ENCODE measurements at regions not wholly inside any gene's neighbourhood (a gene's known extent, or its start where the extent isn't known, plus 50 kb on each side); places are given as distances from the start of the nearest gene placed in this dataset.

DNA sequence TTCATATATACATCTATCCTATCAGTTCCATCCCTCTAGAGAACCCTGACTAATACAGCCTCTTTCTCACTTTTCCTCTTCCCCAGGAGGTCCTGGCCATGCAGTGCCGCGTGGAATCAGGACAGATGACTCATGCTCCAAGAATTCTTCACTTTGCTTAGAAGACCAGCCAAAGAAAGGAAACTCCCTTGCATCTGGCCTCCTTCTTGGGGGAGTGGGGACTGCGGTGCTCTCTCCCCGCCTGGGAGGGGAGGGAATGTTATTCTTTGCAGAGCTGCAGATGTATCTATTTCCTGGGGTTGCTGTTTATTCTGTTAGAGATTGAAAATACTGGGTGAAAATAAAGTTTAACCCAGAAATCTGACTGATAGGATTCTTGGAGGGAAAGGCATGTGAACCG is 111.5 kb upstream of the SH3BP4 start (continued):
- TF ChIP-seq, protein P1, sequence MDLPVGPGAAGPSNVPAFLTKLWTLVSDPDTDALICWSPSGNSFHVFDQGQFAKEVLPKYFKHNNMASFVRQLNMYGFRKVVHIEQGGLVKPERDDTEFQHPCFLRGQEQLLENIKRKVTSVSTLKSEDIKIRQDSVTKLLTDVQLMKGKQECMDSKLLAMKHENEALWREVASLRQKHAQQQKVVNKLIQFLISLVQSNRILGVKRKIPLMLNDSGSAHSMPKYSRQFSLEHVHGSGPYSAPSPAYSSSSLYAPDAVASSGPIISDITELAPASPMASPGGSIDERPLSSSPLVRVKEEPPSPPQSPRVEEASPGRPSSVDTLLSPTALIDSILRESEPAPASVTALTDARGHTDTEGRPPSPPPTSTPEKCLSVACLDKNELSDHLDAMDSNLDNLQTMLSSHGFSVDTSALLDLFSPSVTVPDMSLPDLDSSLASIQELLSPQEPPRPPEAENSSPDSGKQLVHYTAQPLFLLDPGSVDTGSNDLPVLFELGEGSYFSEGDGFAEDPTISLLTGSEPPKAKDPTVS (IDR thresholded peaks at IDR 0.05; ENCODE audit: low read depth, low read length), result no peak
- no peak for TF ChIP-seq SIN3A (IDR thresholded peaks at IDR 0.05; ENCODE audit: low read depth, low read length)
- no peak for TF ChIP-seq PML (IDR thresholded peaks at IDR 0.05; ENCODE audit: low read length)
- TF ChIP-seq KDM1A (IDR thresholded peaks at IDR 0.05; ENCODE audit: borderline replicate concordance), result no peak
- TF ChIP-seq, protein P2, sequence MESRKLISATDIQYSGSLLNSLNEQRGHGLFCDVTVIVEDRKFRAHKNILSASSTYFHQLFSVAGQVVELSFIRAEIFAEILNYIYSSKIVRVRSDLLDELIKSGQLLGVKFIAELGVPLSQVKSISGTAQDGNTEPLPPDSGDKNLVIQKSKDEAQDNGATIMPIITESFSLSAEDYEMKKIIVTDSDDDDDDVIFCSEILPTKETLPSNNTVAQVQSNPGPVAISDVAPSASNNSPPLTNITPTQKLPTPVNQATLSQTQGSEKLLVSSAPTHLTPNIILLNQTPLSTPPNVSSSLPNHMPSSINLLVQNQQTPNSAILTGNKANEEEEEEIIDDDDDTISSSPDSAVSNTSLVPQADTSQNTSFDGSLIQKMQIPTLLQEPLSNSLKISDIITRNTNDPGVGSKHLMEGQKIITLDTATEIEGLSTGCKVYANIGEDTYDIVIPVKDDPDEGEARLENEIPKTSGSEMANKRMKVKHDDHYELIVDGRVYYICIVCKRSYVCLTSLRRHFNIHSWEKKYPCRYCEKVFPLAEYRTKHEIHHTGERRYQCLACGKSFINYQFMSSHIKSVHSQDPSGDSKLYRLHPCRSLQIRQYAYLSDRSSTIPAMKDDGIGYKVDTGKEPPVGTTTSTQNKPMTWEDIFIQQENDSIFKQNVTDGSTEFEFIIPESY (IDR thresholded peaks at IDR 0.05), result no peak
- no peak for TF ChIP-seq MXI1 (IDR thresholded peaks at IDR 0.05; ENCODE audit: low read depth, low read length)
- no peak for TF ChIP-seq STAT1 (conservative IDR thresholded peaks at IDR 0.05)
- TF ChIP-seq CBX5 (IDR thresholded peaks at IDR 0.05; ENCODE audit: low read depth), result no peak

DNA sequence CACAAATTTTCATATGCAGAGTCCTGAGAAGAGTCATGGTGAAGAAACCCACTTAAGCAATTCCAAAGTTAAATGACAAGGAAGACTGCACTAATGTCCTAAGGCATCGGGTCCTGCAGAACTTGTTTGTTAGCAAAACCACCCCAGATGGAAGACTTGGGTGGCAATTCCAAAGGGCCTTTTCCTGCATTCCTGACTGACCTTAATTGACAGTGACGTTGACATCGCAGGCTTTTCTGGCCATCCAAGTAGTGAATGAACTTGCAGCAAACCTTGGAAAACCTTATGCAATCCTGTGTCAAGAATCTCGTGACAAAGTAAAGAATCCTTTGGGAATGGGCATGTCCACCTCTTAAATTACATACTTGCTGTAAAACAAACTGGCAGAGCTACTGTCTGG is 112.5 kb upstream of the SH3BP4 start:
- Histone ChIP-seq H3K4me1 (ENCODE audit: control insufficient read depth, insufficient read depth, low read length) (no peaks in the 10 kb centered on the region), H3K9ac (ENCODE audit: control insufficient read depth, insufficient read depth, low read length) (no peak overlapping the region), H3K4me3 (no peak overlapping the region), H3K36me3 (ENCODE audit: control insufficient read depth in 2 of 2, insufficient read depth in 2 of 2, low read length in 1 of 2) (no peaks in the 10 kb centered on the region), H3K27me3 (replicated peaks in 1 of 2; ENCODE audit: control insufficient read depth in 2 of 2, insufficient read depth in 2 of 2, low read length in 1 of 2) (no peaks in the 10 kb centered on the region), H3K9me3 (replicated peaks; ENCODE audit: control insufficient read depth, insufficient read depth, low read length) (no peaks in the 10 kb centered on the region), H4K20me1 (ENCODE audit: control insufficient read depth, insufficient read depth) (no peaks in the 10 kb centered on the region), H2AFZ (ENCODE audit: control insufficient read depth, low read depth, low read length) (no peak overlapping the region), H3K27ac (ENCODE audit: control insufficient read depth, insufficient read depth) (no peak overlapping the region), H3K4me2 (ENCODE audit: control insufficient read depth, insufficient read depth) (no peak overlapping the region), H3K79me2 (ENCODE audit: control insufficient read depth, insufficient read depth, low read length) (no peaks in the 10 kb centered on the region)
- FAIRE-seq (no peak), DNase-seq (ENCODE audit: low read depth, low spot score) (no peak), ATAC-seq (no peak)
- SMC1A ChIA-PET (ENCODE audit: uncharacterized antibody, unreplicated experiment), result no interaction called here
- WGBS (ENCODE audit: insufficient coverage, insufficient replicate concordance, low lambda C conversion rate, missing lambda C conversion rate), result 47% methylated on average over 4 of the region's 4 CpGs
- CTCF ChIA-PET, result no interaction called here
- RAD21 ChIA-PET (ENCODE audit: unreplicated experiment), result no interaction called here
- POLR2A ChIA-PET, result no interaction called here
- TF ChIP-seq LARP7 (IDR thresholded peaks at IDR 0.05) (no peak), SREBF1 (IDR thresholded peaks at IDR 0.05; ENCODE audit: low read length) (no peak)
- TF ChIP-seq, protein P2 (IDR thresholded peaks at IDR 0.05), result no peak
- TF ChIP-seq, protein P3, sequence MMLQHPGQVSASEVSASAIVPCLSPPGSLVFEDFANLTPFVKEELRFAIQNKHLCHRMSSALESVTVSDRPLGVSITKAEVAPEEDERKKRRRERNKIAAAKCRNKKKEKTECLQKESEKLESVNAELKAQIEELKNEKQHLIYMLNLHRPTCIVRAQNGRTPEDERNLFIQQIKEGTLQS (IDR thresholded peaks at IDR 0.05; ENCODE audit: borderline replicate concordance, extremely low read depth, low read depth, low read length), result no peak
- no TSS peak for BruUV-seq (replicated peaks)
- intact Hi-C loops (cut with micrococcal nuclease; ENCODE audit: unreplicated experiment) (no loop called here), in situ Hi-C loops (cut with MboI) (no loop called here)
